ENCODE measurements at regions not wholly inside any gene's neighbourhood (a gene's known extent, or its start where the extent isn't known, plus 50 kb on each side); places are given as distances from the start of the nearest gene placed in this dataset.
"Not testable (repeated sequence)": the region's sequence is repeated elsewhere in the genome, so short reads cannot be mapped to it uniquely, and the experiment has no call there.

DNA sequence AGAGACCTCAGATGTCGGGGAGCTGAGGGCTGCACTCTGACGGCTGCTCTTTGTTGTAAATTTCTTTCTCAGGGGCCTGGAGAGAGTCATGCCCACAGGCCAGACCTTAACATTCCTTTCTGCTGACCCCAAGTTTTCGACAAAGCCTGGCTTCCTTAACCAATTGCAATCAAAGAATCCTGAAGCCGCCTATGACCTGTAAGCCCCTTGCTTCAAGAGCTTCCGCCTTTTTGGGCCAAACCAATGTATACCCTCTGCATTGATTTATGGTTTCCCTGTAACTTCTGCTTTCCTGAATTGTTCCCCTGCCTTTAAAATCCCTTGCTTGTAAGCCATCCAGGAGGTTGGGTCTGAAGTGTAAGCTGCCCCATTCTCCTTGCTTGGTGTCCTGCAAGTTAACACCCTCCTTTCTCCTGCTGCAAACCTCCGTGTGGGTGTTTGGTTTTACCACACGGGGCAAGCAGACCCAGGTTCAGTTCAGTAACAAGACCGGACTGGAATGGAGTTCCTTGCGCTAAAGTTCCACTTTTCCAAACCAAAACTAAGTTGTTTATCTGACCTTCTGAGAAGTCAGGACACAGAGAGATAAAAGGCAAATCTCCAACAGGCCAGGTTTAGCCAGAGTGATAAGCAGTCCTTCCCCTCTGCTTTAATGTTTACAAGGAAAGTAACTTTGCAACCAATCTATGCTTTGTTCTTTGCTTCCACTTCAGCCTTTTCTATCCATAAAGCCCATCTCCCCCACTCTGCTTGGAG lies 141.6 kb downstream of the KCNJ12 start:
- DNase-seq (ENCODE audit: low spot score), result no peak

DNA sequence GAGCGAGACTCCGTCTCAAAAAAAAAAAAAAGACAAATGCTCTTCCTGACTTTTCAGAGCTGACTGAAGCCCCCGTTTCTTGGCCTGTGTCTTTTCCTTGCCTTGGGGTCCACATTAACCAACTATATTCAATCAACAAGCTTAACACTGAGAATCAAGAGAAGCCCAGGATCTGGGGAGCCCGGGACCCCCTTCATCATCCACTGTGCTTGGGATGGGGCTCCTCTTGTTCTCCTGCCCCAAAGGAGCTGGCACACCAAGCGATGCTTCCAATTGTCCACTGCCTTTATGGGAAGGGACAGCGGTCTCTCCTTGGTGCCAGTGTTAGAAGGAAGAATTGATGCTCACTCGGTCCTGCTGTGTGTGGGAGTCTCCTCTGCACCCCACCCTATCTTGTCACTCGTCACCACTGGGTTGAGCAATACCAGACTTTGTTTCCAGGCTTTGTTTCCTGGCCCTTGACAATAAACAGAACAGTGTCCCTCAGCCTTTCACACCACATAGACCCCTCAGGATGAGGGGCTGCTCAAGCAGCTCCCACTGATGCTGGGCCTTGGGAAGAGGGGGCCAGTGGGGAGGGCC lies 146.7 kb downstream of the KCNJ12 start:
- DNase-seq (ENCODE audit: low spot score), result no peak

DNA sequence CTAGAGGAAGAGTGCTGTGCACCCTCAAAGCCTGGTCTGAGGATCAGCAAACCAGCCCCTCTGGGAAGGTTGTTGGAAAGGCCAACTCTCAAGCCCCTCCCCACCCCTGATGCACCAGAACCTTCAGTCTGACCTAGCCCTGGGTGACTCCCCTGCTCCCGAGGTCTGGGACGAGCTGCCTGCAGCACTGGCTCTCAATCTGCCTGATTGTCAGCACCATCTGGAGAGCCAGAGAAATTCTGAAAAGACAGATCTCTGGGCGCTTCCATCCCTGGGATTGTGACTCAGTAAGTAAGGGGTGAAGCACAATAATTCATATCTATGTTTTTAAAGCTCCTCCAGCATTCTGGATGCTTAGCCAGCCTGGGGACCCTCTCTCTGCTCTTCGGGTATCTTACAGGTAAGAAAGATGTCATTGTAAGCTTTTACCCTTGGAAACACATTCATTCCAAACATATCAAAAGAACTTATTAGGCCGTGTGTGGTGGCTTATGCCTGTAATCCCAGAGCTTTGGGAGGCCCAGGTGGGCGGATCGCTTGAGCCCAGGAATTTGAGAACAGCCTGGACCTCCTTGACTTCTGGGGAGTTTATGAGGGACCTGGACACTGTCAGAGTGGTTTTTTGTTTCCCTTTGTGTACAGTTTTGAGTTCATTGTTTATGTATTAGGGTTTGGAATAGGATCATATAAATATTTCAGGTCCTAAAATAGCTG lies 147.5 kb downstream of the KCNJ12 start:
- DNase-seq (ENCODE audit: low spot score), result no peak

DNA sequence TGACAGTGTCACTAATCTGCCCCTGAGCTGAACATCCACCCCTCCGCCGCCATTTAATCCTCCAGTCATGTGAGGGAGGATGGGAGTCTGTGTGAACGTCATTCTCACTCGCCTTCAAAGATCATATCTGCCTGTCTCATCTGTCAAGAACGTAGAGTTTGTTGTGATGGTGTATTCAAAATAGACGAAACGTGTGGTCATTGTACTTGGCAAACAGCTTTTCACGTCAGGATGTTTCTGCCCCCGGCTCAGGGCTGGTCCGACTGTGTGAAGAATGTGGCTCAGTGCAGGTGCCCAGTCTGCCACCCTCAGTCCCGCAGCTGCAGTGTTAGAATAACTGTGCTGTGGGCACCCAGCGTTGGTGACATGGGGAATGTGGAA lies 148.0 kb downstream of the KCNJ12 start:
- no peak for DNase-seq (ENCODE audit: low spot score)

DNA sequence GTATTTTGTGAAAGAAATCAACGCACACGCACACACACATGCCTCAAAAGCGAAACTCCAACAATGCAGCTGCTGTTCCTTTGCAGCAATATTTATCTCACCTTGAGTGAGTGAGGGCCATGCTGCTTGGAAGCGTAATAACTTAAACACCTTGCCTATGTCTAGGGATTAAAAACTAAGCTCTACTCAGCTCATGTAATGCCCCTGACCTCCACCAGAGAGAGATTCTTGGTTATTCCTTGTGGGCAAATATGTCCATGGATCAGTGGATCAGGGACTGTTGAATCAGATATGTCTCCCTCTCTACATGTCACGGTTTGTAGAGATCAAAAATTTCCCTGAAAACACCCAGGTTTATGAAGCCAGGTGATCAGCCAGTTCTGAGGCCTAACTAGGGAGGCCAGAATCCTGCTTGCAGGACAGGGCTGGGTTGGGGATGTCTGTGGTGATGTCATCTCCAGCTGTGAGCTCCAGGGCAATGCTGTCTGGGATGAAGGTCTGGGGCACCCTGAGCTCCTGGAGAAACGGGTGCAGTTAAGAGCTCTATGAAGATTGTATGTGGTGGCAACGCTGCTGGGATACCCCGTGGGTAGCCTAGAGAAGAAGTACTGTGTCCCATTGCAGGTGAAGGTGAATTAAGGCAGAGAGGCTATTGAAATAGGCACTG lies 149.4 kb downstream of the KCNJ12 start:
- DNase-seq (ENCODE audit: low spot score), result no peak

DNA sequence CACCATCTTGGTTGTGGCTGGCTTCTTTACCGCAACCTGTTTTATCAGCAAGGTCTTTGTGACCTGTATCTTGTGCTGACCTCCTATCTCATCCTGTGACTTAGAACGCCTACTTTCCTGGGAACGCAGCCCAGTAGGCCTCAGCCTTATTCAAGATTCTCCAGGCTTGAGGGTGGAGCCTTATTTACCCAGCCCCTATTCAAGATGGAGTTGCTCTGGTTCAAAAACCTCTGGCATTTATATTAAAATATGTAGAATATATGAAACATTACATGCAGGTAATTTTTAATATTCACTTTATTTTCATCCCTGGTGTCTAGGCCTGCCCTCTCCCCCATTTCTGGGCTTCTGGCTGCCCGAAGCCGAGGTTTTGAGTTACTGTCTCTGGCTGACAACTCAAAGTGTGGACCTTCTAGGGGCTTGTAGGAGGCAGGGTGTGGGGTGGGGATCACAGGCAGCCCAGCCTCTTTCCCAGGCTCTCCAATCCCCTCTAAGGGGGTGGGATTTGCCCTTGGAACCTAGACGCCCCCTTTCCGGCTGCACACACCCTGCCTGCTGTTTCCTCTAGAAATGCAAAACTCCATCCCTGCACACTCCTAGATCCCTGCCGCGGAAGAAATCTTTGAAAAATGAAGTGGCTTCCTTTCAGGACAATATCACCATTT lies 152.0 kb downstream of the KCNJ12 start:
- no peak for DNase-seq (ENCODE audit: low spot score)

DNA sequence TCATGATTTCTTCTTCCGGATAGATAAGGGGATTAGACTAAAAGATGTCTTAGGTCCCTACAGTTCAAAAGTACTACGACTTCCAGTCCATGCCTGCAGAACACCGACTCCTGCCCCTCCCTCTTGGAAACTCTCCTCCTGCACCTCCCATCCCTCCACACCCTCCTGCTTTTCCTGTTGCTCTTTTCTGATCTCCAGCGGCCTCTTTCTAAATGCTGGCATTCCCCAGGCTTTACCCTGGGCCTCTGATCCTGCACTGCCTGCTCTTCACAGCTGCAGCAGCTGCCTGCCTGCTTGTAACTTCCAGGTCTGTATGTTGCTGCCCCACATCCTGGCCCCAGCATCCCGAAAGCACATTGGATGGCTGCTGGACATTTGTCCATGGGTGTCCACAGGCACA lies 154.2 kb downstream of the KCNJ12 start:
- no peak for DNase-seq (ENCODE audit: low spot score)

DNA sequence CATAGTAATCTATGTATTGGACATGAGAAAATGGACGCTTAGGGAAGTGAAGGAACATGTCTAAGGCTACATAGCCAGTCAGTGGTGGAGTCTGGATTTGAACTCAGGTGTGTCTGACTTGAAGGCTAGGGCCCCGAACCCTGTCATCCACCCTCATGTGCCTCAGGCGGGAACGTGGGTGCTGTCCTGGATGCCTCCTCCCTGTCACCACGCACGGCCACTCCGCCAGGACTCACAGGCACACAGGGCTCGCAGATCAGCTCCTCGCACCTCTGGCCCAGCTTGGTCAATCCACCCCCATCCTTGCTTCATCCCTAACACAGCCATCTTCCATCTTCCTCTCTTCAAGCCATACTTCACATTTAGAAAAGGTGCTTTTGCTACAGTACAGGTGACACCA lies 154.7 kb downstream of the KCNJ12 start:
- DNase-seq (ENCODE audit: low spot score), result no peak

DNA sequence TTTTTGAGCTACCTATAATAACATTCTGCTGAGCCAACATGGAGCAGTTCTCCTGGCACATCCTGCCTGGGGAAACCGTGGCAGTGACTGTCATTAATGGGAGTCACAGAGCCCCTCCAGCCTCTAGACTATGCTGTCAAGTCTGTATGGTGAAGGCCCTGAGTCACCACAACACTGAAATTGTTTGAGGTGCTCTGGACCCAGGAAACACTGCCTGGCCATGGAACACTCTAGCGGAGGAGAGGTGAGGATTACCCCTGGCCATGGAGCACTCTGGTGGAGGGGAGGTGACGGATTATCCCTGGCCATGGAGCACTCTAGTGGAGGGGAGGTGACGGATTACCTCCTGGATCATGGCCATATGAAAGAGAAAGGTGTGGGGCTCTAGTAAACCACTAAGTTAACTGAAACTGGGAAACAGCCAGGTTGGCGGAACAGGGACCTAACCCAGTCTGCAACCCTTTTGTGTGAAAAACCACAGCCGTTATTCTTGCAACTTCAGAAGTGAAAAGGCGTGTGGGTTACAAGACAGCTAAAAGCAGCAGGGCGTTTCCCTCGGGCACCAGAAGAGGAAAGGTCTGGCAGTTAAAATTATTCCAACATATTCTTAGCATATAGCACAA lies 156.7 kb downstream of the KCNJ12 start:
- DNase-seq (ENCODE audit: low spot score), result no peak

DNA sequence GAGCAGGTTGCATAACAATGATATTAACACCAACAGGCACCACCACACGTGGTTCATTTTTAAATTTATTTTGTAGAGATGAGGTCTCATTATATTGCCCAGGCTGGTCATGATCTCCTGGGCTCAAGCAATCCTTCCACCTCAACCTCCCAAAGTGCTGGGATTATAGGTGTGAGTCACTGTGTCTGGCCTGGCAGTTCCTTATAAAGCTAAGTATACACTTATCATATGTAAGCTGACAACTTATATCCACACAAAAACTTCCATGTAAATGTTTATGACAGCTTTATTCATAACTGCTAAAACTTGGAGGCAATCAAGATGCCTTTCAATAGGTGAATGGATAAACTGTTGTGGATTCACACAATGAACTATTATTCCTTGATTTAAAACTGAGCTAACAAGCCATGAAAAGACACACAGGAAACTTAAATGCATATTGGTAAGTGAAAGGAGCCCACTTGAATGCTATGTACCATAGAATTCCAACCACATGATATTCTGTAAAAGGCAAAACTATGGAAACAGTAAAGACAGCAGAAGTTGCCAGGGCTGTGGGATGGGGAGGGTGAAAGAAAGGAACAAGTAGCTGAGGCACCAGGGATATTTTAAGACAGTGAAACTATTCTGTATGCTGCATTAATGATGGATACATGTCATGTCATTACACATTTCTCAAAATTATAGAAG lies 156.5 kb upstream of the KCNJ18 start:
- DNase-seq (ENCODE audit: low spot score), result no peak

DNA sequence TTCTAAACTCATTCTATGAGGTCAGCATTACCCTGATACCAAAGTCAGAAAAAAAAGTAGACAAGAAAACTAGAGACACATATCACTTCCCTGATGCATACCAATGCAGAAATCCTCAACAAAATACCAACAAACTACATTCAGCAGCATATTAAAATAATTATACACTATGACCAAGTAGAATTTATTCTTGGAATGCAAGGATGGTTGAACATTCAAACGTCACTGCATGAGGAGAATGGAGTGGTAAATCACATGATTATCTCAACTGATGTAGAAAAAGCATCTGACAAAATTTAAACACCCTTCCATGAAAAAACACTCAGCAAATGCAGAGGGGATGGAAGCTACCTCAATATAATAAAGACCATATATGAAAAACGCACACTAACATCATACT lies 155.0 kb upstream of the KCNJ18 start:
- DNase-seq (ENCODE audit: low spot score), result no peak

DNA sequence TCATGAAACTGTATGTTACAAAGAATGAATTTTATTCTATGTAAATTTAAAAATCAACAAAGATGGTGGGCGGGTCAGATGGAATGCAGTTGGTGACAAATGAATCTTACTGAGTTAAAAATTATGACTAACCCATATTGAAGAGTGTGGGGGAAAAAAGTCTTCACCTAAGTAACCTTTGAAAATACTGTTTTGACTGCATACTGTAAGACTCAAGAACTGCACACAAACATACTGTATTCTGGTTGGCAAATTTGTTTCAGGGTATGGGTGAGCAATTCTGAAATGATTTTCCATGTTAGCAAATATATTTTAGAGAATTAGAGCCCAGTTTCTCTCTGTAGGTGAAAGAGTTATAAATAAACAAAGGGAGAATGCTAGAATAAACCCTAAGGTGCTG lies 153.7 kb upstream of the KCNJ18 start:
- DNase-seq (ENCODE audit: low spot score), result no peak

DNA sequence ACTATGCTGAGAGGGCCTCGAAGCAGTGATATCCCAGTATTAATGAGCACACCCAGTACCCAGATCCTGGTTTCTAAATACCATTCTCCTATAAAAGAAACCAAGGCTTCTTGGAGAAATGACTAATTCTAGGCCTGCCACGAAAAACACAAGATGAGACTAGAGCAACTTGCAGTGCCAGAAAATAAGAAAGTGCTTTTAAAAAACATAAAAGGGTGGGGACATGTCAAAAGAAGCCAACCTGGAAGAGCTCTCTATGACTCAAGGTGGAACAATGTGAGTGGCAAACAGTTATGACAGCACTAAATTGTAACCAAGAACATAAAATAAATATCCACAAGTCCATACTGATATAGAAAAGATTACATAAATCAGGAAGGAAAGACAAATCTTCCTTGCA lies 153.2 kb upstream of the KCNJ18 start:
- no peak for DNase-seq (ENCODE audit: low spot score)

DNA sequence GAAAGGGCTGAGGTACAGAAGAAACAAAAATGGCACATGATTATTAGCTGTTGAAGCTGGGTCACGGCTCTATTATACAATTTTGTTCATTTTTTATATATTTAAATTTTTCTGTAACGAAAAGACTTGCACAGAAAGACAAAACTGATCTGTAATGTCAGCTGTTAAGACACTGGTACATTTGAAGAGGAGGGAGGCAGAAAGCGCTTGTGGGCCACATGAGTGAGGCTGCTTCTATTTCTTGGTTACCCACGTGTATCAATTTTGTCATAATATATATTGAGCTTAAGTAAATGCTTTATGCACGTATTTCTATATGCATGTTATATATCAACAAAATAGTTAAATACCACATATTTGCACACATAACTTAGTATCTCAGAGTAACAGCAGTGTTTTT lies 151.8 kb upstream of the KCNJ18 start:
- no peak for DNase-seq (ENCODE audit: low spot score)

DNA sequence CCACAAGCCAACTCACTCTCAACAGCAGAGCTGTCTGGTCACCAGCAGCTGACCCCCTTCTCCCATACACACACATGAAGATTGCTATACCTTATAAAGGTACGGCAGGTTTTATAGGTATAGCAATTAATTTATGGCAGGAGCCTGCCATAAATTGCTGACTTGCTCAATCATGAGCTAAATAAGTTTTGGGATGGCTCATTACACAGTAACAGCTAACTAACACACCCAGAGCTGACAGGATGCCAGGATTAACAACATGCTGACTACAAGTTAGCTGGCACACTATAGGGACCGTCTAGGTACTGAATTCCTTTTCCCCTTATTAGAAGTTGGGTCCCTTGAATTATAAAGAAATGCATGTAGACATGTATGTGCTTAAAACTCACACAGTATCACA lies 150.3 kb upstream of the KCNJ18 start:
- DNase-seq (ENCODE audit: low spot score), result no peak

DNA sequence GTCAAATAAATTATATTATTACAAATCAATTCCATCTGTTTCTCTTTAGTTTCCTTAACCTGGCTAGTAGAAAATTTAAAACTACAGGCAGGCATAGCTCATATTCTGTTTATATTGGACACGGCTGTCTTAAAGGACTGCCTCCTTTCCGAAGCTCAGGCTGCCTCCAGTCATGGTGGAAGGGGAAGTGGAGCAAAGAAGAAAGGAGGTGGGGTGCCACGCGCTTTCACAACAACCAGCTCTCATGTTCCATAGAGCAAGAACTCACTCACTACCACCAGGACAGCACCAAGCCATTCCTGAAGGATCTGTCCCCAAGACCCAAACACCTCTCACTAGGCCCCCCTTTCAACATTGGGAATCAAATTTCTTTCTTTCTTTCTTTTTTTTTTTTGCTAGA lies 149.3 kb upstream of the KCNJ18 start:
- no peak for DNase-seq (ENCODE audit: low spot score)

DNA sequence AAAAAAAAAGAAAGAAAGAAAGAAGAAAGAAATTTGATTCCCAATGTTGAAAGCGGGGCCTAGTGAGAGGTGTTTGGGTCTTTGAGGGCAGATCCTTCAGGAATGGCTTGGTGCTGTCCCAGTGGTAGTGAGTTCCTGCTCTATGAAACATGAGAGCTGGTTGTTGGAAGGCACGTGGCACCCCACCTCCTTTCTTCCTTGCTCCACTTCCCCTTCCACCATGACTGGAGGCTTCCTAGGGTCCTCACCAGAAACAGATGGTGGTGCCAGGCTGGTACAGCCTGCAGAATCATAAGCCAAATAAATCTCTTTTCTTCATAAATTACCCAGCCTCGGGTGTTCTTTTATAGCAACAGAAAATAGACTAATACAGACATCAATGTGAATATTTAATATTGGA lies 147.3 kb upstream of the KCNJ18 start:
- DNase-seq (ENCODE audit: low spot score), result no peak

DNA sequence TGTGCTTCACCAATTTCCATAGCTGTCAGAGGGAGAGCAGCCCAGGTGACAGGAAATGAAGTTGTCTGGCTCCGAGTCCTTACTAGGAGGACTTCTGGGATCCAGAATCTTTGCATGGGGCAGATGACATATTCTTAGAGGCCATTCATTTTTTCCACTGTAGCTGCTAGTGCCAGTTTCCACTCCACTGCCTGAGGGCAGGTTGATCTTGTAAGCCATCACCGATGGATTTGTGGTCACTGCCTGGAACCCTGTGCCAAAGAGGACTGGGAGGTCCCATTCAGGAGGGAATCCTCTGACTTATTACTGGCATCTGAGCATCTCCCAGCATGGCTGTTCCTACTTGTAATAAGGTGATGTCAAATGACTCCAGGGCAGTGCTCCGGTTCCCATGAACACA lies 144.1 kb upstream of the KCNJ18 start:
- no peak for DNase-seq (ENCODE audit: low spot score)

DNA sequence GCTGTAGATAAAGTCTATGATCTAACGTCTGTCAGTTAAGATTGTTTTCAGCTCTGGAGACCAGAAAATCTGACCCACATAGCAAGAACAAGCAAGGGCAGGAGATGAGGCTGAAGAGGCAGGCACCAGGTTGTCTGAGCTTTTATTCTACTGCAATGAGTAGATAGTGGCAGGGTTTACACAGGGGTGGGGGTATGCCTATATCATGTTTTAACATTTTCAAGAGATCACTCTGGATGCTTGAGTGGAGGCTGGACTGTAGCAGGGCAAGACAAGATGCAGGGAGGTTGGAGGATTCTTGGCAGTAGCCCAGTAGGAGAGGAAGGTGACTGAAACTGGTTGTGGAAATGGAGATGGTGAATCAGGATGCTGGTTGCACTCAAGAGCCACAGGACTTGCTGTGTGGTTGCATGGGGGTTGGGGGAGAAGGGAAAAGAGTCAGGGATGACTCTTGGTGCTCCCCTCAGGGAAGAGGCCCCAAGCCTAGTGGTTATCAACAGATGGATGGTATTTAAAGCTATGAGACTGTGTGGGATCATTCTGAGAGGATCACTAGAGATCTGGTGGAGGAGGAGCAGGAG lies 143.1 kb upstream of the KCNJ18 start:
- DNase-seq (ENCODE audit: low spot score), result no peak

DNA sequence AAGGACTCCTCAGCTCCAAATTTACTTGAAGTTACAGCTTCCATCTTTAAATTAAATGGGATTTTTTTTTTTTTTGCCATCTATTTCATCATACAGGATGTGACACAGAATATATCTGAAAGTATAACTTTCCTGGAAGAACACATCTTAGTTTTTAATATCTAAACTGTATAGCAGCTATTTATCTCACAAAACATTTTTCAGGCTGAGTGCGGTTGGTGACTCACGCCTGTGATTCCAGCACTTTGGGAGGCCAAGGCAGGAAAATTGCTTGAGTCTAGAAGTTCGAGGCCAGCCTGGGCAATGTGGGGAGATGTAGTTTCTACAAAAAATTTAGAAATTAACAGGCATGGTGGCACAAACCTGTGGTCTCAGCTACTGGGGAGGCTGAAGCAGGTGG lies 142.3 kb upstream of the KCNJ18 start:
- not testable (repeated sequence) for DNase-seq (ENCODE audit: low spot score)

All from germinal center (tissue), 1 donor.